ENCODE measurements at regions not wholly inside any gene's neighbourhood (a gene's known extent, or its start where the extent isn't known, plus 50 kb on each side); places are given as distances from the start of the nearest gene placed in this dataset.

GRCh38 chr5:154647761-154648145 is 107.4 kb upstream of the LARP1 start:
- Histone ChIP-seq H3K79me2 (ENCODE audit: control insufficient read depth, insufficient read depth, low read length) (no peaks in the 10 kb centered on the region), H3K9ac (replicated peaks; ENCODE audit: extremely low read depth, insufficient read depth, low read length) (no peak overlapping the region), H3K4me1 (ENCODE audit: control insufficient read depth, extremely low read depth, insufficient read depth, low read length) (peaks cover 6% of the 10 kb centered on the region), H2AFZ (ENCODE audit: low read depth, low read length) (peak overlapping the region; percentile 97), H3K27me3 (ENCODE audit: control insufficient read depth in 2 of 2, insufficient read depth in 2 of 2, low read length in 2 of 2) (no peaks in the 10 kb centered on the region), H4K20me1 (replicated peaks; ENCODE audit: control insufficient read depth, extremely low read depth, insufficient read depth, low read length) (no peaks in the 10 kb centered on the region), H3K36me3 (ENCODE audit: control insufficient read depth in 2 of 2, extremely low read depth in 1 of 2, insufficient read depth in 2 of 2, low read length in 2 of 2) (no peaks in the 10 kb centered on the region), H3K4me2 (ENCODE audit: insufficient read depth, low read length) (peak overlapping the region; percentile 75), H3K9me1 (replicated peaks; ENCODE audit: control insufficient read depth, extremely low read depth, insufficient read depth, low read length) (no peaks in the 10 kb centered on the region), H3K9me3 (replicated peaks; ENCODE audit: control insufficient read depth, insufficient read depth, low read length) (no peaks in the 10 kb centered on the region), H3K4me3 (replicated peaks in 1 of 3; ENCODE audit: insufficient read depth in 1 of 3, low read depth in 1 of 3, low read length in 3 of 3) (no peak overlapping the region), H3K27ac (ENCODE audit: insufficient read depth, low read depth, low read length) (no peak overlapping the region)
- CTCF ChIA-PET: interaction anchor here (1.1 to 1.2 kb wide), 2 partner anchors 10 to 500 kb away, joined by 4 read pairs; no protein-coding TSS in a partner anchor
- POLR2A ChIA-PET: no interaction called here
- intact Hi-C loops (cut with micrococcal nuclease): no loop called here
- no TSS peak for BruUV-seq (replicated peaks)
- TF ChIP-seq JUN (IDR thresholded peaks at IDR 0.05; ENCODE audit: borderline replicate concordance, insufficient read depth, insufficient read length, low read depth): no peak
- TF ChIP-seq, protein P1, sequence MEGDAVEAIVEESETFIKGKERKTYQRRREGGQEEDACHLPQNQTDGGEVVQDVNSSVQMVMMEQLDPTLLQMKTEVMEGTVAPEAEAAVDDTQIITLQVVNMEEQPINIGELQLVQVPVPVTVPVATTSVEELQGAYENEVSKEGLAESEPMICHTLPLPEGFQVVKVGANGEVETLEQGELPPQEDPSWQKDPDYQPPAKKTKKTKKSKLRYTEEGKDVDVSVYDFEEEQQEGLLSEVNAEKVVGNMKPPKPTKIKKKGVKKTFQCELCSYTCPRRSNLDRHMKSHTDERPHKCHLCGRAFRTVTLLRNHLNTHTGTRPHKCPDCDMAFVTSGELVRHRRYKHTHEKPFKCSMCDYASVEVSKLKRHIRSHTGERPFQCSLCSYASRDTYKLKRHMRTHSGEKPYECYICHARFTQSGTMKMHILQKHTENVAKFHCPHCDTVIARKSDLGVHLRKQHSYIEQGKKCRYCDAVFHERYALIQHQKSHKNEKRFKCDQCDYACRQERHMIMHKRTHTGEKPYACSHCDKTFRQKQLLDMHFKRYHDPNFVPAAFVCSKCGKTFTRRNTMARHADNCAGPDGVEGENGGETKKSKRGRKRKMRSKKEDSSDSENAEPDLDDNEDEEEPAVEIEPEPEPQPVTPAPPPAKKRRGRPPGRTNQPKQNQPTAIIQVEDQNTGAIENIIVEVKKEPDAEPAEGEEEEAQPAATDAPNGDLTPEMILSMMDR (IDR thresholded peaks at IDR 0.05; ENCODE audit: extremely low read depth in 1 of 2, insufficient read depth in 1 of 2, low read depth in 1 of 2, low read length in 2 of 2): no peak
- TF ChIP-seq POLR2A (IDR thresholded peaks at IDR 0.05; ENCODE audit: low read depth, low read length): no peak
- TF ChIP-seq MYC (IDR thresholded peaks at IDR 0.05; ENCODE audit: low read depth, low read length): no peak
- no peak for TF ChIP-seq GATA2 (IDR thresholded peaks at IDR 0.05; ENCODE audit: insufficient read depth, insufficient read length, low read depth, low read length)
- no peak for TF ChIP-seq MAX (IDR thresholded peaks at IDR 0.05; ENCODE audit: insufficient read depth, insufficient read length)
- TF ChIP-seq EZH2 (IDR thresholded peaks at IDR 0.05; ENCODE audit: borderline replicate concordance, low read depth, low read length, severe bottlenecking): no peak
- DNase-seq (ENCODE audit: low read depth, low spot score) (no peak), FAIRE-seq (no peak)
- dilution Hi-C loops (cut with MboI; ENCODE audit: extremely low pct_ligation_motif_present, low sequenced_read_pairs): no loop called here

Measured in endothelial cell of umbilical vein (primary cell).